Pulmonary artery endothelial cell (primary cell): ENCODE measurements at regions not wholly inside any gene's neighbourhood (a gene's known extent, or its start where the extent isn't known, plus 50 kb on each side); places are given as distances from the start of the nearest gene placed in this dataset.
"Not testable (repeated sequence)": the region's sequence is repeated elsewhere in the genome, so short reads cannot be mapped to it uniquely, and the experiment has no call there.

ENCODE experiments used
- DNase-seq: peaks from one replicate; pipeline ENCODE4 v3.0.0-alpha.2; 2011; ENCODE audit warnings: low read depth, low spot score

DNA sequence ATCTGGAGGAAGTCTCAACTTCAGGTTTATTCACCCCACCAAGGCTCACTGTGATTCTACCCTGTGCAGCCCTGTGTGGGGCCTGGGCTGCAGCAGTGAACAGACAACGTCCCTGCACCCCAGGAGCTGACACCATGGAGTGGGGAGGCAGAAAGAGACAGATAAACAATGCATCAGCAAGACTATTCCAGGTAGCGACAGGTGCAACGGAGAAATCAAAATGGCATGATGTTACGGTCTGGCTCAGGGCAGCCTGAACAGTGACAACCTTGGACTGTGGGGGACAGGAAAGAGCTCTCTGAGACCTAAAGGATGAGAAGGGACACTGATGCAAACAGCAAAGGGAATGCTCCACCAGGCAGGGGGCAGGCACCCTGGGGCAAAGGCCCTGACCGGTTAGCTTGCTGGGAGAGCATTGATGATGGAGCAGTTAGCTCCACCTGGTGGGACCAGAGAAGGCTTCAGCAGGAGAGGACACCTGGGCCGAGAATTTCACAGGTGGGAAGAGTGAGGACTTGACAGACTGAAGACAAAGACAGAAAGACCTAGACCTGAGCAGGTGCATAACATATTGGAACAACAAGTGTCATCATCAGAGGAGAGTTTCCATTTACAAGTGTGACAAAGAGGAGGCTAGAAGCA, 589.9 kb downstream of the MATN1 start:
- no peak for DNase-seq

DNA sequence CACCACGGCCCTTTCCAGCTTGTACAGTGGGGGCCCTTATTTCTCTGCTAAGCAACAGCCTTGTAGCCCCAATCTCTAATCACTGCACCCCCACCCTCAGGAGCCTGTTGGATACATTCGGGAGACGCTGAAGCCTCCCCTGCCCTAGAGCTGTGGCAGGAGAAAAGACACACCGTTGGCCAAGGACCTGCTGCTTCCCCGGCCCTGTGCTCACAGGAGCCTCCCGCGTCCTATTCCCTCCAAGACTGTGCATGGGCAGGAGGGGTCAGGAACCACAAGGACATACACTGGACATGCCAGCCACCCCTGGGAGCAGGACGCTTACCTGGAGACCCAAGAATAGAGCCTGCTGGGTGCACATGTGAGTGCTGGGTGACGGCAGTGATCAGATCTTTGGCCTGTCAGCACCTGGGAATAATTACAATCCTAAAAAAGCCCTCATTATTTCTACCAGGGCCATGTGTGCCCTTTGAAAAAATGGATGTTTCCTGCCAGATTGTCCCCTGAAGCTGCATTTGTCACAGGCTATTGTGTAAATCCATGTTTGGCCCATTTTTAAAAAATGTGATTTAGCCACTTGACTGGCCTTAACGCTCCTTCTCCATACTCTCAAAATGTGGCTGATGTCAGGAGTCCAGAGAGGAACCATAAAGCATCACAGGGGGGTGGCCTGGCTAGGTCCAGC, 590.6 kb downstream of the MATN1 start:
- DNase-seq = no peak

DNA sequence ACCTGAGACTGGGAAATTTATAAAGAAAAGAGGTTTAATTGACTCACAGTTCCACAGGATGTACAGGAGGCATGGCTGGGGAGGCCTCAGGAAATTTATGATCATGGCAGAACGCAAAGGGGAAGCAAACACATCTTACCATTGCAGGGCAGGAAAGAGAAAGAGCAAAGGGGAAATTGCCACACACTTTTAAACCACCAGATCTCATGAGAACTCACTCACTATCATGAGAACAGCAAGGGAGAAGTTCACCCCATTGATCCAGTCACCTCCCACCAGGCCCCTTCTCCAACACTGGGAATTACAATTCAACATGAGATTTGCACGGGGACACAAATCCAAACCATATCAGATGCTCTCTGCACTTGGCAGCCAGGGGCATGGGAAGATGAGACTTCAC, 592.8 kb downstream of the MATN1 start:
- not testable (repeated sequence) for DNase-seq

DNA sequence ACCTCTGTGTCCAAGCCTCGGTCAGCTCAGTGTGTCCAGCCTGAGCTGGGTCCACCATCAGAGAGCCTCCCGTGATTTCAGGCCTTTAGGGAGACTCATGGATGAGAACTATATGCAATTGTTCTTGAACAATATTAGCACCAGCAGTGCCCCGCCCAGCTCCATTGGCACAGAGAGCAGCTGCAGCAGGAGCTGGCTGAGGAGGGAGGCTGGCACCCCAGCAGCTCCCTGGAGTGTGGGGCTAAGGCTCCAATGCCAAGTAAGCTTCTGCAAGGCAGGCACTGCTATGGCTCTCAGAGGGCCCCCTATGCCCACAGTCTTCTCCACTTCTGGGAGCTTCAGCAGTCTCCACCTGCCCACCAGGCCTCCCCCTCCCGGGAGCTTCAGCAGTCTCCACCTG, 593.3 kb downstream of the MATN1 start:
- no peak for DNase-seq

DNA sequence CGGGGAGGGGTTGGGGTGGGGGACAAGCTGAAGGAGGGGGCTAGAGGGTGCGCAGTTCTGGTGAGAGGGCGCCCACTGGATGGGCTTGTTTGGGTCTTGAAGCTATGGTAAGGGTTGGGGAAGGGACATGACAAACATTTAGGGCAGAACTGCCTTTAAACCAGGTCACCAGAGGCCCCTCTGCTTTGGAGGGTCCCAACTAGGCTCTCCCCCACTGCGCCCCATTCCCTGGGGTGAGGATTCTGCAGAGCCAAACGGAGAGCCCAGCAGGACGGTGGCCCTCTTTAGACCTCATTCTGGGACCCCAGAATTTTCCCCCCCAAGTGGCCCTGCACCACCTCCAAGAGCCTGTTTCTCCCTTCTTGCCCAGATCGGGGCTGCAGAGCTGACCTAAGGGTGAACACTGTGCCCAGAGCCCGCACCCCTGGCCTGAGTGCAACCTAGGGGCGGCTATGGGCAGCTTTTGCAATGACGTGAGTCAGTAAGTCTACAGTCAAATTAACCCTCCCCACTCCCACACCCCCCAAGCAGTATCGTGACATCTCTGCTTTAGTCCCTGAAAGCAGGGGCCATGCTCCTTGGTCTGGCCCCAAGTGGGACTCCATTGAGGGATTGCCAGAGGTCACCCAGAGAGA, 593.8 kb downstream of the MATN1 start:
- no peak for DNase-seq

DNA sequence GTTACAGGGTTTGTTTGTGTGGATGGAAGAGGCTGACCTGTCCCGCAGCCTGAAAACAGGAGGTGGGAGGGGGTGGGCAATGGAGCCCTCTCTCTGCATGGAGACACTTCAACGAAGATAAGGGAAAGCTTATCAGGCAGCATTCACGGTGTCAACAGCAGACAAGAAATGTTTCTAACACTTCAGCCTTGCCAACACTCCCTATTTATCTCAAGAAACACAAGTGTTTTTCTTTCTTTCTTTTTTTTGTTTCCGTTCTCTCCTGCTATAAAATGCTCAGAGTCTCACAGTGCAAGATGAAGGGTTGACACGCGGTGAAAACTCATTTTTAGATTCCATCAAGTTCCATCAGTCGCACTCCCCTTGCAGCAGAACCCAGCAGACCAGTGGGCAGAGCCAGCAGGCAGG, 594.4 kb downstream of the MATN1 start:
- DNase-seq = no peak

DNA sequence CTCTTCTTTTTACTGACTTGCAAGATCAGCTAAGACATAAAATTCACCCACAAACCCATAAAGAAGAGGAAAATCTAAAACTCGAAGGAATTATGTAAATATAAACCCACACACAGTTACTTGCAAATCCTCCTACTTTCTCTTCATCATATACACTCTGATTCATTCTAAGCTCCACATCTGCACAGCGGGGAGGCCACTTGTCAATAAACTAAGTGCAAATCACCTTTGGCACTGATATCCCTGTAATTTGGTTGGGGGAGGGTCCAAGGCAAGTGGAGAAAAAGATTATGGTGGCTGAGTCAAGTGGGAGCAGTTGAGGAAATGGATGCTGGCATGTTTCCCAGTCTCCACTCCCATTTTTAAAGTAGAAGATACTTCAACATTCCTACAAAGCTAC, 596.5 kb downstream of the MATN1 start:
- DNase-seq = no peak

DNA sequence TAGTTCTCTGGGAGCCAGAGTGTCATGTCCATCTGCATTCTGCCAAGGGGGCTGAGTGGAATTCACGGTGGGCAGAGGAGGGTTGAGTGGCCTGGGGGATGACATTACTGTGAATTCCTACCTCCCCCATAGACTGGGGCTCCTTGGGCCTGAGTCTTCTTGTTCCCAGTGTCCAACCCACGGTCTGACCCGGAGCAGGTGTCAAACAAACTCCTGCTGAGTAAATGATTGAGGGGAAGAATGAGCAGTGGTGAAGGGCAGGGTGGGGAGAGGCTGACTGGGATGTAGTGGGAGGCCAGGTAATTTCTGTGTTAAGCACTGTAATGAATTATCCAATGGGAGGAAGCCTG, 597.6 kb downstream of the MATN1 start:
- no peak for DNase-seq

DNA sequence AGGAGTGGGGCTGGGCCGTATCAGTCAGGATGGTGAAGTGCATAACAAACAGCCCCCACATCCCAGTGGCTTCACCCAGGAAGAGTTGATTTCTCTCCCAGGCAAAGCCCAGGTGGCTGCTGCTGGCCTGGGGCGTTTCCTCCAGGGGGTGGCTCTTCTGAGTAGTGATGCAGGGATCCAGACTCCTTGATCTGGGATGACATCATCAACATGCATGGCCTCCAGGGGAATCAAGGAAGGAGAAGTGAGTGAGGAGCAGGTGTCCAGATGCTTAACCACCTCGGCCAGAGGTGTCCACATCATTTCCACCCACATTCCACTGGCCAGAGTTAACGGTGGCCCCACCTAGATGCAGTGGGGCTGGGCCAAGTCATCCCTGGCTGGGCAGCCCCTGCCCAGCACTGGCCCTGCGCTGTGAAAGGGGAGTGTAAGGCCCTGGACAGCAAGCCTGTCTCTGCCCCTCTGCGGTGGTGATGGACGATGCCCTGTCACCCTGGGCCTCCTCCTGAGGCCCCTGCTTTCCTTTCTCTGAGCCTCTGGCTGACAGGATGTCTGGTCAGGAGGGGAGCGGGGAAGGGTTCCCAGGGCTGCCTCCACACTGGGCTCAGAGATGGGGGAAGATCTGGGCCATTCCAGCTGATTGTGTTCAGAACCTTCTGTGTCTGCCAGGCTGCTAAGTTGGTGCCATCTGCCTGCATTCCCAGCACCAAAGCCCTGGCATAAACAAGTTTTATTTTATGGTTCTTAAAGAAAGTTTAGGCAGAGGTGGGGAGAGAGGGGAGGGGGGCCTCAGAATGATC, 598.2 kb downstream of the MATN1 start:
- no peak for DNase-seq

DNA sequence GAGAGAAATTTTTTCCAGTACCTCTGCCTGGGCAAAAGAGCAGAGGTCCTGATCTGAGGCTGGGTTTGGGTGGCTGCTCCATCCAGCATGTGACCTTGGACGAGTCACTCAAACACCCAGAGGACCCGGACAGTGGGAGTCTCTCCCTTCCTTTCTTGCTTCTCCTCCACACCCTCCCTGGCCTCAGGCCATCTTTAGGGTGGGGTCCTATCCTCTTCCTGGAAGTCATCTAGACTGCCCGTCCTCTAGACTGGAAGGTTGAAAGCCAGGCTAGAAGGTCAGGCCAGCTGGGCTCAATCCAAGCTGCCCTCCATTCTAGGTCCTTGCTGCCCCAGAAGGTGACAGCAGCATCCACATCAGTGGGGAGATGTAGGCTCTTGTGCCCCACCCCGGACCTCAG, 599.5 kb downstream of the MATN1 start:
- DNase-seq = no peak

DNA sequence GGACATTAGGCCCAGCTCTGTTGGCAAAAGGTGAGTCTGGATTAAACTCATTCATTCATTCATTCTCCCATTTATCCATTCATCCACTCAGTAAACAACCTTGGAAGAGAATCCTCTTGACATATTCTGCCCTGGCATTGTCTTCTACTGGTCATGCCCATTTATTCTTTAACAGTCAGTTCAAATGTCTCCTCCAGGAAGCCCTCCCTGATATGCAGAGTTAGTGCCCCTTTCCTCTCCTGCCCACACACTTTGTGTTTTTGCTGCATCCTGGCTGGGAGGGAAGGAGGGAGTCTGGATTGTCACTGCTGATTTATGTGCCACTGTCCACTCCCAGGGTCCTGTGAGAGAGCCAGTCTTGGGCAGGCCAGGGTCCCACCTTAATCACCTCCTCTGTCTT, 600.3 kb downstream of the MATN1 start:
- no peak for DNase-seq

DNA sequence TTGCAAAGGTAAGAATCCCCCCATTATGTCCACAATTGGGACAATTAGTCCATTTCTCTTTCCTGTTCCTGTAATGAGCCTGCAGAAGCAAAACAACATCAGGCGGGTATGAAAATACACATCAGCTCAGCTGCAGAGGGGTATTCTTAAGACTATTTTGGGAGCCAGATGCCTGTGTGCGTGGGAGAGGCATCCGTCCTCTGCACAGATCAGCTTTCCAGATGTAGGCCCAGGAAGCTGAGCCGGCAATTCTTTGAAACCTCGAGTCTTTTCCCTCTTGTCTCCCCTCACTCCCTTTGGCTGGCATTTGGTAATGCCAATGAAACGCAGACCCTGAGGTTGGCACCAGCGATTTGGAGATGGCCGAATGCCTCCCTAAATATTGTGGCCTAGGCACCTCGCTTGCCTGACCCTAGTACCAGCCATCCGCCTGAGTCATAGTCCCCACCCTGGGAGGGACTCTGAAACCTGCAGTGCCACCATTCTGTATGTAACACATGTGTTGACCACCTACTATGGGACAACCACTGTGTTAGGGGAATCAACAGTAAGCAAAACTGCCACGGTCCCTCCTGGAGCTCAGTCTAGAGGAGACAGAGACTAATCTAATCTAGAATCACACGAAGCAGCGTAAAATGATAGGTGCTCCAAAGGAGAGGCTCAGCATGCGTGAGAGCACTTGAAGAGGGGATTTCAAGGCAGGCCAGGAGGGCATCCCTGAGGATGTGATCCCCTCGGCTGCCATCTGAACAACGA, 603.0 kb downstream of the MATN1 start:
- DNase-seq = no peak

DNA sequence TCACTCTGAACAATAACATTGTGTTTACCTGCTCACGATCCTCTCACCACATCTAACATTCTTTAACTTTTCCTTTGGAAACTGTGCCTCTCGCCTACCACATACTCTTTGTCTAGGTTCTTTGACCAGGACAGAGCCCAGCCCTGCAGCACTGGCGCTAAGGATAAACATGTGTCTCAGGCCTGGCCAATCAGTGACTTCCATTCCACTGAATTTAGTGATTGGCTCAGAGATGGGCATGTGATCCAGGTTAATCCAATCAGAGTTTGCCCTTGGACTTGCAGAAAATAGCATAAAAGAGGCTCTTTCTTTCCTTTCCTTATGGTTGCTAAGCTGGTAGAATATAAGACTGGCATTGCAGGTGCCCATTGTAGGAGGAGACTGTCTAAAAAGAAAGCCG, 605.7 kb downstream of the MATN1 start:
- no peak for DNase-seq

DNA sequence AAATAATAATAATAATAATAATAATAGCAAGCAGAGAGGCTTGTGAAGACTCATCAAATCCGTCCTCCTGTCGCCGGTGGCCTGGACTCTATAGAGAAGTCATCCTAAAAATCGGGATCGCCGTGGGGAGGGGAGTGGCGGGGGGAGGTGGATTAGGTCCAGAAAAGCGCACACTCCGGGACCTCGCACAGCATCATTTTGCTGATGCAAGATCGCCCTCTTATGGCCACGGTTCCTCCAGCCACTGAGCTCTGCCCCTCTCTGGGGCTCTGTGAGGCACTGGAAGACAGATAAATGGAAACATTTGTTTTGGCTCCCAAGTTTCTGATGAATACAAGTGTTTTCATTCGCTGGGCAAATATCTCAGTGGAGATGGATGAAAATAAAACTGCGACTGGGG, 612.0 kb downstream of the MATN1 start:
- no peak for DNase-seq

DNA sequence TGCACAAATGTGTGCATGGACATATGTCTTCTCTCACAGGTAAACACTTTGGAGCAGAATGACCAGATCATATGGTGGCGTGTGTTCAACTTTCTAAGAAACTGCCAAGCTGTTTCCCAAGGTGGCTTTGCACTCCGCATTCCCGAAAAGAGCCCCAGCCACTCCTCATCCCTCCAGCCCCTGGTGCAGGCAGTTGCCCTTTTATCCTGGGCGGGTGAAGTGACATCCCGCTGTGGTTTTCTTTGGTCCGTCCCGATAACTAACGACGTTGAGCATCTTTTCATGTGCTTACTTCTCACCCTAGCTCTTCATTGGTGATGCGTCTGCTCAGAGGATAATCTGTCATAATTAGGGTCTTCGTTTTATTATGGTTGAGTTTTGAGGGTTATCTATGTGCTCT, 612.5 kb downstream of the MATN1 start:
- no peak for DNase-seq

DNA sequence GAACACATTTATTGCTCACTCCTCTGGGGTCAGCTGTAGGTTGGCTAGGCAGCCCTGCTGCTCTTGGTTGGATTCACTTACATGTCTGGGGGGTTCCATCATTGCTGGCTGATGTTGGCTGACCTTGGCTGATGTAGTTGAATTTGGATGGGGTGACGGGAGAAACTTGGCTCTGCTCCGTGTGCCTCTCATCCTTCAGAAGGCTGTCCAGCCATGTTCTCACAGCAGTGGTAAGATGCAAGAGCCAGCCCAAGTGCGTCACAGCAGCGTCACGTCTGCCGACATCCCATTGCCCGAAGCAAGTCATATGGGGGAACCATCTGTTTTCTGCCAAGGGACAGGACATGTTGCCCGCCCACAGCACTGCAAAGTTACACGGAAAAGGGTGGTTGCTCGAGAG, 613.5 kb downstream of the MATN1 start:
- no peak for DNase-seq

DNA sequence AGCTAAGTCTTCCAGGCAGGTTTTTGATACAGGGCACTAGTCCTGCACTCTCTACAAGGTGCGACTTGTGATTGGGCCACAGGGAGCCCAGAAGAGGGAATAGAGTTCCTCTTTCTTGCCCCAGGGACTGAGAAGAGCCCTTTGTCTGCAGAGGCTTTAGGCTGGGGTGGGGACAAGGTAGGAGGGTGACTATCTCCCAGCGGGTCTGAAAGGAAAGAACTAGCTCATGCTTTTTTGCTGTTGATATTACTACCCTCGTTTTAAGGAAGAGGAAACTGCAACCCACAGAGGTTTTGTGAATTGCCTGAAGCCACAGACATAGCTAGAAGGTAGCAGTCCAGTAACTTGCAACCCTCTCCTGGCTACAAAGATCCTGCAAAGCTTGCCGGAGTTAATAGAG, 615.2 kb downstream of the MATN1 start:
- no peak for DNase-seq

DNA sequence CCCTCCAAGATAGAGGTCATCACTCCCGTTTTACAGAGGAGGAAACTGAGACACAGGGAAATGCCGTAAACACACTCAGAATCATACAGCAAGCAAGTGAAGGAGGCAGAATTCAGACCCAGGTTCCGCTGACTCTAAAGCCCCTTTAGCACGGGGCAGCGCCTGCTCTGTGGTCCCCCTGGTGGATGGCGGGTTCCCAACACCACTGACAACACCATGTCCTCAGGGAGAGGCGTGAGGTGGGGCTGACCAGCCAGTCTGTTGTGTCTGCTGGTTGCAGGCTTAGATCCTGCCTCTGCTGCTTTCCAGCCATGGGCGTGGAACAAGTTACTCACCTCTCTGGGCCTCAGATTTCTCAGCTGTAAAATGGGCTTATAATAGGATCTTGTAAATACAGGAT, 617.3 kb downstream of the MATN1 start:
- DNase-seq = no peak

DNA sequence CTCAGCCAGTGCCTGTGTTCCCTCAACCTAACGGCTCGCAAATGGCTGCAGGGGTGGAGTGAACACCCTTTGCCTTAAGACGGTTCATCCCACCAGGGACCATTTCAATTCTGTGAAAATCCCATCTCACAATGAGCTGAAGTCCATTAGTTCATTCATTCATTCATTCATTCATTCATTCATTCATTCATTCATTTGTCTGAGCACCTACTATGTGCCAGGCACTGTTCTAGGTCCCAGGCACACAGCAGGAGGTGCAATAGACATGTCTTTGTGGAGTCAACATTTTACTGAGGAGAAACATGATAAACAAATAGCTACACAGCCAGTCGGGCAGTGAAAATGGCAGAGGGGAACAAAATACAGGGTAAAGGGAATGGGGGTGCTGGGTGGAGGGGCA, 618.8 kb downstream of the MATN1 start:
- DNase-seq = no peak

DNA sequence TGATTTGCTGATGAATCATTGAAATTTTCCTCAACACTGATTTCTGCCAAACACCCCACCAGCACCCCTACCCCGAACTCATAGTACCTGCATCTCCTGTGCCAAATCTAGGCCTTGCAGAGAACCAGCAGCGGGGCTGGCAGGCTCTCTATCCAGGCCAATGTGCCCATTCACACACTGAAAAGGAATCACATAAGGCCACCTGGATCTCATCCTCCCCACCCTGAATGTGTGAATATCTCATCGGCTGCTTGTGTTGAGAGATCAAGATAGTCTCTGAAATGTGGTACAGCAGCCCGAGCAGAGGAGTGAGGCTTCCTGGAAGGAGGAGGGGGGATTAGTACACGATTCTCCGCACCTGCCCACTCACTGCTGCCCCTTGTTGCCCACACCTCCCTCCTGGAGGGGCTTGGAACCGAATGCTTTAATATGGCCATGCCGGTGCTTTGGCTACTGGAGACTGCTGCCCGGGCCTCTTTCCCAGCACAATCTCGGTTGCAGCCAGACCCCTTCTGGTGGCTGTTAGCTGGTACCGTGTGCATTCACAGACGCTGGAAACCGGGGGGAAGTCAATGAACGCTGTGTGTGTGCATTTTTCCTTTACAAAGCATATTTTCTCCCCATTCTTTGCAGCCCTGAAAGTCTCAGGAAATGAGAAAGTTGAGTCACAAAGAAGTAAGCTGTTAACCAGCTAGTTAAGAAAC, 619.5 kb downstream of the MATN1 start:
- DNase-seq = no peak

DNA sequence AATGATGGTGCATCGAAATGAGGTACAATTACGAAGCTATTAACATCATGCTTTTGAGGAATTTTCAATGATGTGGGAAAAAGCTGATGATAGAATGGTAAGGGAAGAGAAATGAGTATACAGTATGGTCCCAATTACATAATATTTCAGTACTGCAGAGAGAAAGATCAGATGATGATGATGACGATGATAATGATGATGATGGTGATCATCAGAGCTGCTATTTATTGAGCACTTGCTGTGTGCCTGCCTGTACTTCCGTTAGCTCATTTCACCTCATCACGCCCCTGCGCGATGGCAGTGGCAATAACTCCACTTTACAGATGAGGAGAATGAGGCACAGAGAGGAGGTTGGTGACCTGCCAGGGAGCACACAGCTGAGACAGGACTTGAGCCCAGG, 620.8 kb downstream of the MATN1 start:
- DNase-seq = no peak
